Testis (tissue), 2 donors: ENCODE measurements at regions not wholly inside any gene's neighbourhood (a gene's known extent, or its start where the extent isn't known, plus 50 kb on each side); places are given as distances from the start of the nearest gene placed in this dataset.

Experiments
- DNase-seq: peaks from one replicate; pipeline ENCODE4 v3.0.0-alpha.2; 2019
- H3K27ac ChIP-seq, 2 donors: fragments of 200-600 bp; sonication (generic); one replicate each; pipeline ENCODE4 v1.5.1; 2019
- H3K27me3 ChIP-seq: fragments of 200-600 bp; sonication (generic); one replicate; pipeline ENCODE4 v1.5.1; 2019
- H3K36me3 ChIP-seq: fragments of 200-600 bp; sonication (generic); one replicate; pipeline ENCODE4 v1.5.1; 2017; ENCODE audit warnings: low read depth; ENCODE audit errors: missing control alignments
- H3K4me1 ChIP-seq: fragments of 200-600 bp; sonication (generic); one replicate; pipeline ENCODE4 v1.5.1; 2019
- H3K4me3 ChIP-seq, 2 donors: fragments of 200-600 bp; sonication (generic); one replicate each; pipeline ENCODE4 v1.5.1; 2017 to 2019
- H3K9me3 ChIP-seq: fragments of 200-600 bp; sonication (generic); one replicate; pipeline ENCODE4 v1.5.1; 2017
- POLR2A ChIP-seq: fragments of 450-650 bp; IDR thresholded peaks from one replicate; pipeline ENCODE4 v1.6.1; 2017; ENCODE audit warnings: antibody characterized with exemption, mild to moderate bottlenecking, moderate library complexity
- WGBS, 2 donors: methylation state at CpG; one replicate each; pipeline ENCODE4 v1.1.5; 2018; 5-methylcytosine and 5-hydroxymethylcytosine counted together
- intact Hi-C: fragments of 100-400 bp; cut with DNase I; formaldehyde crosslinking; loops from one replicate; pipeline ENCODE4 v1.15.1; 2023; ENCODE audit warnings: low total_unique reads
- TF ChIP-seq, protein P1 (sequence below), 3 experiments: fragments of 450-650 bp in 2 of 3; fragments of 200-600 bp in 1 of 3; sonication (generic) in 1 of 3; IDR thresholded peaks; one replicate each; pipeline ENCODE4 v1.5.1; 2016 to 2019; ENCODE audit warnings: antibody characterized with exemption in 3 of 3, mild to moderate bottlenecking in 2 of 3, moderate library complexity in 1 of 3

GRCh38 chr5:124936626-124936933, 190.1 kb upstream of the ZNF608 start:
- Histone ChIP-seq H3K9me3 (no peaks in the 10 kb centered on the region), H3K27ac (no peak overlapping the region), H3K4me3 (no peak overlapping the region), H3K36me3 (no peaks in the 10 kb centered on the region), H3K27me3 (no peaks in the 10 kb centered on the region), H3K4me1 (no peaks in the 10 kb centered on the region)
- DNase-seq = no peak
- TF ChIP-seq, protein P1, sequence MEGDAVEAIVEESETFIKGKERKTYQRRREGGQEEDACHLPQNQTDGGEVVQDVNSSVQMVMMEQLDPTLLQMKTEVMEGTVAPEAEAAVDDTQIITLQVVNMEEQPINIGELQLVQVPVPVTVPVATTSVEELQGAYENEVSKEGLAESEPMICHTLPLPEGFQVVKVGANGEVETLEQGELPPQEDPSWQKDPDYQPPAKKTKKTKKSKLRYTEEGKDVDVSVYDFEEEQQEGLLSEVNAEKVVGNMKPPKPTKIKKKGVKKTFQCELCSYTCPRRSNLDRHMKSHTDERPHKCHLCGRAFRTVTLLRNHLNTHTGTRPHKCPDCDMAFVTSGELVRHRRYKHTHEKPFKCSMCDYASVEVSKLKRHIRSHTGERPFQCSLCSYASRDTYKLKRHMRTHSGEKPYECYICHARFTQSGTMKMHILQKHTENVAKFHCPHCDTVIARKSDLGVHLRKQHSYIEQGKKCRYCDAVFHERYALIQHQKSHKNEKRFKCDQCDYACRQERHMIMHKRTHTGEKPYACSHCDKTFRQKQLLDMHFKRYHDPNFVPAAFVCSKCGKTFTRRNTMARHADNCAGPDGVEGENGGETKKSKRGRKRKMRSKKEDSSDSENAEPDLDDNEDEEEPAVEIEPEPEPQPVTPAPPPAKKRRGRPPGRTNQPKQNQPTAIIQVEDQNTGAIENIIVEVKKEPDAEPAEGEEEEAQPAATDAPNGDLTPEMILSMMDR (IDR thresholded peaks at IDR 0.05) = no peak
- no peak for TF ChIP-seq POLR2A
- 82 to 88% methylated on average over 4 of the region's 4 CpGs for WGBS, 2 donors
- intact Hi-C loops = no loop called here

DNA sequence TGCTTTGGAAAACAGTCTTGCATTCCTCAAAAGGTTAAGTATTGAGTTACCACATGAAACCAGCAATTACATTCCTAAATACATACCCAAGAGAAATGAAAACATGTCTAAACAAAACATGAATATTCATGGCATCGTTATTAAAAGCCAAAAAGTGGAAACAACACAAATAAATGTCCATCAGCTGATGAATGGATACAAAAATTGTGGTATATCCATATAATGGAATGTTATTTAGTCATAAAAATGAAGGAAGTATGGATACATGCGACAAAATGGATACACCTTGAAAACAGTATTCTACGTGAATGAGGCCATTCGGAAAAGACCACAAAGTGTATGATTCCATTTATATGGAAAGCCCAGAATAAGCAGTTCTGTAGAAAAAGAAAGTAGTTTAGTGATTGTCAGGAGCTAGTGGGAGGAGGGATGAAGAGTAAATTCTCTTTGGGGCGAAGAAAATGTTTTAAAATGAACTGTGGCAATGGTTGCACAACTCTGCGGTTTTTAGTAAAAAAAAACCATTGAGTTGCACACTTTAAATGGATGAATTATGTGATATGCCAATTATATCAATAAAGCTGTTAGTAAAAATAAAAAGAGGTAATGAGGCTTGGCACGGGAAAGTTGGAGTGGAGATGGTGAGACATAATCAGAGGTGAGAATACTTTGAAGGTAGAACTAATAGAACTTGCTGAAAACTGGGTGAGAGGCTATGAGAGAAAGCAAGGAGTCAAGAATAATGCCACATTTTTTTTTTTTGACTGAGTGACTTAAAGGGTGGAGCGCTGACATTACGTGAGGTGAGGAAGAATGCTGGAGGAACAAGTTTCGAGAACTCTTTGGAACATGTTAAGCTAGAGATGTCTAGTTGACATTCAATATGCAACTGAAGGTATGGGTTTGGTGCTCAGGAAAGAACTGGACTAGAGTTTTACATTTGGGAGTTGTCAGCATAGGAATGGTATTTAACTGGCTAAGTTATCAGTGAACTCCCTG, 194.9 kb upstream of the ZNF608 start:
- TF ChIP-seq, protein P1 (IDR thresholded peaks at IDR 0.05) = no peak
- no peak for TF ChIP-seq POLR2A
- Histone ChIP-seq H3K9me3 (no peaks in the 10 kb centered on the region), H3K27ac (no peak overlapping the region), H3K4me1 (no peaks in the 10 kb centered on the region), H3K36me3 (no peaks in the 10 kb centered on the region), H3K4me3 (no peak overlapping the region), H3K27me3 (no peaks in the 10 kb centered on the region)
- intact Hi-C loops = no loop called here
- no peak for DNase-seq
- WGBS, 2 donors = 83 to 85% methylated on average over 10 of the region's 10 CpGs

DNA sequence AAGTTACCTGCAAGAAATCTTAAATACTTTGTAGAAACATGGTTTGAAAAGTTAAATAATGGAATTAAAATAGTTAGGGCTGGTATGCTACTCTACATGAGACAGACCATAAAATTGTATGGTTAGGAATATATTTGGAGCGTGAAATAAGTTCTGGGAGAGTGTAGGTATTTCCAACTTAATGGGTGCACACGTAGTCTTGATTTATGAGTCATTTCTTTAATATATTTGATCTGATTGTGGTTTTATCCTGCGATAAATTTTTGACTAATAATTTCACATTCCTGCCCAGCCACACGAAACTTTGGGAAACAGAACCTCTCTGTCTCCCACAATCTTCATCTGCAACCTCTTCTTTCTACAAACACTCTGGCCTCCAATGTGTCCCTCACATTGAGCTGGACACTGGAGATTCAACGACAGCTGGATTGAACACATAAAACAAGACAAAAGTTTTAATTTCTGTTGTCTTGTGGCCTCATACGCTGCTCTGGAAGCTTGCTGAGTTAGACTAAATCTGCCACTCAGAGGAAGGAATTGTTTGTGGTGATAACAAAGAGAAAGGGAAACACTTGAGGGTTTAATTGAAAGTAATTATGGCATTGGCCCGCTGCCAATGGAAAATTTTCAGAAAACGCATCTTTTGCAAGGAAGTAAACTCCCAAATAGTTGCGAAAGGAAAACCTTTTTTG, 201.8 kb upstream of the ZNF608 start:
- no peaks in the 10 kb centered on the region for H3K9me3 ChIP-seq
- H3K27me3 ChIP-seq = no peaks in the 10 kb centered on the region
- H3K27ac ChIP-seq = no peak overlapping the region
- H3K36me3 ChIP-seq = no peaks in the 10 kb centered on the region
- no peaks in the 10 kb centered on the region for H3K4me1 ChIP-seq
- no peak for DNase-seq
- 70 to 72% methylated on average over 9 of the region's 9 CpGs for WGBS, 2 donors
- intact Hi-C loops = no loop called here
- no peak for TF ChIP-seq POLR2A
- TF ChIP-seq, protein P1 (IDR thresholded peaks at IDR 0.05) = no peak
- H3K4me3 ChIP-seq = no peak overlapping the region

- no peak for TF ChIP-seq POLR2A
- TF ChIP-seq, protein P1 (IDR thresholded peaks at IDR 0.05) = no peak
- no peaks in the 10 kb centered on the region for H3K27me3 ChIP-seq
- no peak for DNase-seq
- H3K4me3 ChIP-seq = no peak overlapping the region
- no peaks in the 10 kb centered on the region for H3K36me3 ChIP-seq
- WGBS, 2 donors = 39 to 45% methylated on average over 4 of the region's 4 CpGs
- intact Hi-C loops = no loop called here
- H3K9me3 ChIP-seq = no peaks in the 10 kb centered on the region
- H3K4me1 ChIP-seq = no peaks in the 10 kb centered on the region
- no peak overlapping the region for H3K27ac ChIP-seq
These were observed 202.4 kb upstream of the ZNF608 start for GRCh38 chr5:124948754-124949275.
